ENCODE measurements at regions not wholly inside any gene's neighbourhood (a gene's known extent, or its start where the extent isn't known, plus 50 kb on each side); places are given as distances from the start of the nearest gene placed in this dataset.

GRCh38 chr2:144711084-144711483 is 191.2 kb upstream of the ZEB2 start:
- DNase-seq (ENCODE audit: low read depth), result no peak
- H3K4me3 ChIP-seq (ENCODE audit: control insufficient read depth, low read depth, low read length), result no peak overlapping the region
- TF ChIP-seq CTCF (IDR thresholded peaks at IDR 0.05; ENCODE audit: control insufficient read depth, insufficient read depth, low read depth, low read length, missing control alignments), result no peak

GRCh38 chr2:144708626-144709025 is 188.7 kb upstream of the ZEB2 start:
- H3K4me3 ChIP-seq (ENCODE audit: control insufficient read depth, low read depth, low read length), result no peak overlapping the region
- no peak for TF ChIP-seq CTCF (IDR thresholded peaks at IDR 0.05; ENCODE audit: control insufficient read depth, insufficient read depth, low read depth, low read length, missing control alignments)
- no peak for DNase-seq (ENCODE audit: low read depth)

- no peak overlapping the region for H3K4me3 ChIP-seq (ENCODE audit: control insufficient read depth, low read depth, low read length)
- no peak for DNase-seq (ENCODE audit: low read depth)
- TF ChIP-seq CTCF (IDR thresholded peaks at IDR 0.05; ENCODE audit: control insufficient read depth, insufficient read depth, low read depth, low read length, missing control alignments), result no peak
Observed at GRCh38 chr2:144707736-144708326, 187.9 kb upstream of the ZEB2 start.

GRCh38 chr2:144706647-144707046 is 186.7 kb upstream of the ZEB2 start:
- DNase-seq (ENCODE audit: low read depth), result no peak
- TF ChIP-seq CTCF (IDR thresholded peaks at IDR 0.05; ENCODE audit: control insufficient read depth, insufficient read depth, low read depth, low read length, missing control alignments), result no peak
- no peak overlapping the region for H3K4me3 ChIP-seq (ENCODE audit: control insufficient read depth, low read depth, low read length)

- H3K4me3 ChIP-seq (ENCODE audit: control insufficient read depth, low read depth, low read length), result no peak overlapping the region
- peak; percentile 44 for DNase-seq (ENCODE audit: low read depth)
- no peak for TF ChIP-seq CTCF (IDR thresholded peaks at IDR 0.05; ENCODE audit: control insufficient read depth, insufficient read depth, low read depth, low read length, missing control alignments)
Observed at GRCh38 chr2:144705328-144706245, 185.7 kb upstream of the ZEB2 start.

- TF ChIP-seq CTCF (IDR thresholded peaks at IDR 0.05; ENCODE audit: control insufficient read depth, insufficient read depth, low read depth, low read length, missing control alignments), result no peak
- DNase-seq (ENCODE audit: low read depth), result no peak
- H3K4me3 ChIP-seq (ENCODE audit: control insufficient read depth, low read depth, low read length), result no peak overlapping the region
Observed at GRCh38 chr2:144704709-144705095, 184.8 kb upstream of the ZEB2 start.
